Ascending aorta (tissue), 2 donors: ENCODE measurements at regions not wholly inside any gene's neighbourhood (a gene's known extent, or its start where the extent isn't known, plus 50 kb on each side); places are given as distances from the start of the nearest gene placed in this dataset.

Source experiments
- DNase-seq, 2 donors: peaks; one replicate each; pipeline ENCODE4 v3.0.0-alpha.2; 2019; ENCODE audit warnings: low spot score in 2 of 2
- H3K27ac ChIP-seq, 2 donors: fragments of 200-600 bp; sonication (generic); one replicate each; pipeline ENCODE4 v1.5.1; 2016 to 2017; ENCODE audit warnings: mild to moderate bottlenecking in 1 of 2
- H3K27me3 ChIP-seq: fragments of 200-600 bp; sonication (generic); one replicate; pipeline ENCODE4 v1.5.1; 2017
- H3K36me3 ChIP-seq, 2 donors: fragments of 200-600 bp; sonication (generic); one replicate each; pipeline ENCODE4 v1.5.1; 2016
- H3K4me1 ChIP-seq, 2 donors: fragments of 200-600 bp; sonication (generic); one replicate each; pipeline ENCODE4 v1.5.1; 2016 to 2017; ENCODE audit warnings: mild to moderate bottlenecking in 1 of 2
- H3K4me3 ChIP-seq, 2 donors: fragments of 200-600 bp; sonication (generic); one replicate each; pipeline ENCODE4 v1.5.1; 2016 to 2017; ENCODE audit warnings: mild to moderate bottlenecking in 1 of 2
- H3K9me3 ChIP-seq, 2 donors: fragments of 200-600 bp; sonication (generic); one replicate each; pipeline ENCODE4 v1.5.1; 2016
- intact Hi-C: fragments of 100-400 bp; cut with DNase I; formaldehyde crosslinking; loops from one replicate; pipeline ENCODE4 v1.15.1; 2023
- TF ChIP-seq, protein P1 (sequence below), 3 experiments: fragments of 200-600 bp in 2 of 3; fragments of 450-650 bp in 1 of 3; sonication (generic) in 2 of 3; IDR thresholded peaks; one replicate each; pipeline ENCODE4 v1.5.1; 2016 to 2019; ENCODE audit warnings: antibody characterized with exemption in 3 of 3, mild to moderate bottlenecking in 1 of 3, moderate library complexity in 1 of 3

DNA sequence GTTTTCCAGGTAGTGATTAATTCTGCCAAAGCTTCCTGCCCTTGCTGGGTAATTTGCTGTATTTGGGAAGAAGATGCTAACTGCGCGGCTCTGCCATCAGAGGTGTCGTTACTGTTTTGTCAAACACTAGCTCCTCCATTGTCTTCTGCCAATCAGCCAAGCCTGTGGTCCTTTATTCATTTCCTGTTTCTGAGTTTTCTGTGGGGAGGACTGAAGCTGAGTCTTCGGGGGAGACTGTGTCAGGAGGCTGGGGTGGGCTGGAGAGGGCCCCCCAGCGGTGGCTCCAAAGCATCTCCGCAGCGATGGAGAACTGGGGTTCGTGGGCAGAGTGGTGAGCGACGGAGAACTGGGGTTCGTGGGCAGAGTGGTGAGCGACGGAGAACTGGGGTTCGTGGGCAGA lies 322.9 kb upstream of the B3GAT1 start:
- H3K27me3 ChIP-seq = no peaks in the 10 kb centered on the region
- no peak overlapping the region for H3K27ac ChIP-seq
- intact Hi-C loops = no loop called here
- no peak overlapping the region for H3K4me3 ChIP-seq
- TF ChIP-seq, protein P1, sequence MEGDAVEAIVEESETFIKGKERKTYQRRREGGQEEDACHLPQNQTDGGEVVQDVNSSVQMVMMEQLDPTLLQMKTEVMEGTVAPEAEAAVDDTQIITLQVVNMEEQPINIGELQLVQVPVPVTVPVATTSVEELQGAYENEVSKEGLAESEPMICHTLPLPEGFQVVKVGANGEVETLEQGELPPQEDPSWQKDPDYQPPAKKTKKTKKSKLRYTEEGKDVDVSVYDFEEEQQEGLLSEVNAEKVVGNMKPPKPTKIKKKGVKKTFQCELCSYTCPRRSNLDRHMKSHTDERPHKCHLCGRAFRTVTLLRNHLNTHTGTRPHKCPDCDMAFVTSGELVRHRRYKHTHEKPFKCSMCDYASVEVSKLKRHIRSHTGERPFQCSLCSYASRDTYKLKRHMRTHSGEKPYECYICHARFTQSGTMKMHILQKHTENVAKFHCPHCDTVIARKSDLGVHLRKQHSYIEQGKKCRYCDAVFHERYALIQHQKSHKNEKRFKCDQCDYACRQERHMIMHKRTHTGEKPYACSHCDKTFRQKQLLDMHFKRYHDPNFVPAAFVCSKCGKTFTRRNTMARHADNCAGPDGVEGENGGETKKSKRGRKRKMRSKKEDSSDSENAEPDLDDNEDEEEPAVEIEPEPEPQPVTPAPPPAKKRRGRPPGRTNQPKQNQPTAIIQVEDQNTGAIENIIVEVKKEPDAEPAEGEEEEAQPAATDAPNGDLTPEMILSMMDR (IDR thresholded peaks at IDR 0.05) = no peak
- H3K4me1 ChIP-seq = no peaks in the 10 kb centered on the region
- peak in 1 of 2 donors; percentile 19 for DNase-seq
- no peaks in the 10 kb centered on the region for H3K36me3 ChIP-seq
- no peaks in the 10 kb centered on the region for H3K9me3 ChIP-seq

DNA sequence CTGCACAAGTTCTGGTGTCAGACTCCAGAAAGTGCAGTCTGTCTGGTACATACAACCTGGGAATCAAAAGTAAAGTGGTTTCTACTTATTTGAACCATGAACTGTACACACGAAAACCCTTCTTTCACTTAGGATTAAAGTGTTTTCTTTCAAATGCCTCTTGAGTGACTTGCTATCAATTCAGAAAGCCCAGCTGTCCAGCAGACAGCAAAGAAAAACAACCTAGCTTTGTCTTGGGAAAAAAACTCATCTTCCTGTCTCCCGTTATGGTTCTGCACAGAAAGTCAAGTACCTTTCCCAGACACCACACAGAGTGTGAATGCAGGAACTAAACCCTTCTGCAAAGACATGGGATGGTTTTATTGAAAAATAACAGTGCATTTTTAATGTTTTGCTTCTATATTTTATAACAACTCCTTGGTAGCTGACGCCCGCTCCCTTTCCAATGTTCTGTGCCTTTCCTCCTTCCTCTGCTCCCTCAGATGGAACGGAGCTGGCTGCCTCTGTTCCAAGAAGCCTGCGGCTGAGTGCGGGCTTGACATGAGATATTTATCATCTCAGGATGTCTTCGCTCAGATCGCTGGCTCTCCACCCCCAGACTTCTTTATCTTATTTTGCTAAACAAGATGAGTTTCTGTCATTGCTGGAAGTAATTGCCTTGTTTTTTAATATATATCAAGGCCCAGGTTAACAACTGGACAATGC lies 322.3 kb upstream of the B3GAT1 start:
- H3K4me3 ChIP-seq = no peak overlapping the region
- intact Hi-C loops = no loop called here
- H3K4me1 ChIP-seq = no peaks in the 10 kb centered on the region
- peak in 1 of 2 donors; percentile 41 for DNase-seq
- no peaks in the 10 kb centered on the region for H3K9me3 ChIP-seq
- TF ChIP-seq, protein P1 (IDR thresholded peaks at IDR 0.05) = no peak
- no peaks in the 10 kb centered on the region for H3K36me3 ChIP-seq
- no peak overlapping the region for H3K27ac ChIP-seq
- no peaks in the 10 kb centered on the region for H3K27me3 ChIP-seq

DNA sequence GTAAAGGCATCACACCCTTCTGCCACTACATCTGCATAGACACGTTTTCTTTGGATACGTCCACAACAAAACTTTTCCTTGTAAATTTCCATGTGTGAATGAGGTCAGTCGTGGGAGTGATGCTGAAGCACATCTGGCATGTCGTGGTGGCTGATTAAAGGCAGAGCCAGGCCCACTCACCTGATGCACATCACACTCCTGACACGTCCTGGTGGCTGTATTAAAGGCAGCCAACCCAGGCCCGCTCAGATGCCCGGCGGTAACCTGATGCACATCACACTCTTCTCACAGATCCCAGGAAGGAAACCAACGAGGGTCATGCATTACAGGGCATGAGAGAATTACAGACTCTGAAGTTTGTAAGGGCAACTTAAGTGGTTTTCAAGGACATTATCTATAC lies 321.6 kb upstream of the B3GAT1 start:
- H3K4me3 ChIP-seq = no peak overlapping the region
- H3K27ac ChIP-seq = no peak overlapping the region
- no peaks in the 10 kb centered on the region for H3K27me3 ChIP-seq
- peak in 1 of 2 donors; percentile 24 for DNase-seq
- H3K9me3 ChIP-seq = no peaks in the 10 kb centered on the region
- H3K36me3 ChIP-seq = no peaks in the 10 kb centered on the region
- TF ChIP-seq, protein P1 (IDR thresholded peaks at IDR 0.05) = no peak
- H3K4me1 ChIP-seq = no peaks in the 10 kb centered on the region
- intact Hi-C loops = no loop called here

DNA sequence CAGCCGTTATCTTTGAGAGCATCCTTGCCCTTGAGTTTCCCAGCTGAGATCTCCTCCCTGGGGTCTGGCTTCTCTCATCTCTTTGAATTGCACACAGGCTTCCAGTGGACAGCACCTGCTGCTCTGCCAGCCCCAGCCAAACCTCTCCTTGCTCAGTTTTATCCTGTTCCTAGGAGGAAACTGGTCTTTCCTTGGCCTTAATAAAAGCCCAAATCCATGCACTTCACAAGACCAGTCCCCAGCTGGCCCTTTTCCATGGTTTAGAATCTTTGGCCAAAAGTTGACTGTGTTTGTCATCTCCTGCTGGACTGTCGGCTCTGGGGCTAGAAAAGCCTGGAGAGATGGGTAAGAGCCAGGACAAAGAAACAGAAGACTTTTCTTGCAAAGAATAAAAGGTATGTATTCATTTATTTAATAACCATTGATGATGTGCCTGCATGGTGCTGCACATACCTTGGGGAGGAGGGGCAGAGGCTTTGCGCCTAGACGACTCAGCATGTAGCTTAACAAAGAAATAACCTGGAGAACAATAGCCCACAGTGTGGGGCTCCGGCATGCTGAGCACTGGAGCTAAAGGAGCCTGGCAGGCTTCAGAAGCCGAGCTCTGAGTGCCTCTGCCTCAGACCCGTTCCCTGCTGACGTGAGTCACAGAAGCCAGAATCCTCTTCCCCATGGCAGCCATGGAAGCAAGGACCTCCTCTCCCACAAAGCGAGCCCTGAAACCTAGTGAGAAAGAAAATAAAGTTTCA lies 319.3 kb upstream of the B3GAT1 start:
- no peaks in the 10 kb centered on the region for H3K9me3 ChIP-seq
- peak in 1 of 2 donors; percentile 19 for DNase-seq
- TF ChIP-seq, protein P1 (IDR thresholded peaks at IDR 0.05) = no peak
- no peak overlapping the region for H3K4me3 ChIP-seq
- intact Hi-C loops = no loop called here
- H3K4me1 ChIP-seq = no peaks in the 10 kb centered on the region
- H3K27me3 ChIP-seq = no peaks in the 10 kb centered on the region
- no peak overlapping the region for H3K27ac ChIP-seq
- H3K36me3 ChIP-seq = no peaks in the 10 kb centered on the region

DNA sequence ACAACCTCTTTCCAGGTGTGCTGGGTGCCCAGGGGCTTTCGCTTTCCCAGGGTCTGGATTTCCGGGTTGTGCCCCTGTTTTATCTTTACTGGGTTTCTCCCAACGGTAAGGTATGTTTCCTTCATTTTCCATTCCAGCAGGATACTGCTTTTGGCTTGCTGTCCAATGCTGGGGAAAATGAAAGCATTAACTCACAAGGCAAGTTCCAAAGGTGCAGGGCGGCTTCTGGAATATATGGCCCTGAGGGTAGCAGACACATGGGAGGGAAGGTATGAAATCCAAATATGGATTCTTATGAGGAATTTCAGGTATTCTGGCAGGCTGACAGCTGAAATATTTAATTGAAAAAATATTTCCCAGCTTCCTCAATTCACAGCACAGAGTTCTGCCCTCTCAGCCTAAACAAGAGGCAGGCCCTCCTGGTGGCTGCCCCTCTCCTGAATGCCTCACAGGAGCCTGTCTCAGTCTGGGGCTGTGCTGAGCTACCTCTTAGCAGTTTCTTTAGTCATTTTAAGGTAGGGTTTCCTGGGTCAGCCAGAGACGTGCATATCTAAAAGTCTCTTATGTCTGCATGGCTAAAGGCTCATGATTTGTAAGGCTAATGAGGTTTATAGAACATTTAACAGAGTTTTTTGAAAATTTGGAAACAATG lies 318.6 kb upstream of the B3GAT1 start:
- Histone ChIP-seq H3K9me3 (no peaks in the 10 kb centered on the region), H3K4me3 (no peak overlapping the region), H3K4me1 (no peaks in the 10 kb centered on the region), H3K27ac (no peak overlapping the region), H3K36me3 (no peaks in the 10 kb centered on the region), H3K27me3 (no peaks in the 10 kb centered on the region)
- intact Hi-C loops = no loop called here
- TF ChIP-seq, protein P1 (IDR thresholded peaks at IDR 0.05) = no peak
- DNase-seq = peak in 1 of 2 donors; percentile 52
